ENCODE measurements at regions not wholly inside any gene's neighbourhood (a gene's known extent, or its start where the extent isn't known, plus 50 kb on each side); places are given as distances from the start of the nearest gene placed in this dataset.

DNA sequence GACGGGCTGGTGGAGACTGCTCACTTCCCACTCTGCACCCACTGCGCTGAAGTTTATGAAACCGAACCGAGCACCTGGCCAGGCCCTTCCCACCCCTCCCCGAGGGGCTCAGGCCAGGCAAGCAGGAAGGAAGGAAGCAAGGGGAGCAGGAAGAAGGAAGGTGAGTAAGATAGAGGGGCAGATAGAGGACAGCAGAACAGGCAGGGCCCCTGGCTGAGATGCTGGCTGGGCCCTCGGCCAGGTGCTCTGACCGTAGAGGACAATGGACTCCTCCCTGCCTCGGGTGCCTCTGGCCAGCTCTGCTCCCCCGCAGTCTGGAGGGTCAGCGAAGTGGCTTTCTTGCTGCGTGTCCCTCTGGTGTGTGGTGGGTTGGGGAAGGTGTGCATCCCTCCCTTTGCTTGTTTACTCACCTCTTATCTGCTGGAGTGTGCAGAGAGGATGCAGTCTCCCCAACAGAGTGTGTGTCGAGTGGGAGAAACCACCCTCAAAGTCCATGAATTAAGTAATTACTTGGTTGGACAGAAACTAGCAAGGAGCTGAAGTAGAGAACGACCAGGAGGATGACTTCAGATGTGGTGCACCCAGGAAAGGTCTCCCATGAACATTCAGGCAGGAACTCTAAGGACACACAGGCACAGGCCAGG is 82.8 kb upstream of the PPP2R2D start (continued):
- TF ChIP-seq, protein P1, sequence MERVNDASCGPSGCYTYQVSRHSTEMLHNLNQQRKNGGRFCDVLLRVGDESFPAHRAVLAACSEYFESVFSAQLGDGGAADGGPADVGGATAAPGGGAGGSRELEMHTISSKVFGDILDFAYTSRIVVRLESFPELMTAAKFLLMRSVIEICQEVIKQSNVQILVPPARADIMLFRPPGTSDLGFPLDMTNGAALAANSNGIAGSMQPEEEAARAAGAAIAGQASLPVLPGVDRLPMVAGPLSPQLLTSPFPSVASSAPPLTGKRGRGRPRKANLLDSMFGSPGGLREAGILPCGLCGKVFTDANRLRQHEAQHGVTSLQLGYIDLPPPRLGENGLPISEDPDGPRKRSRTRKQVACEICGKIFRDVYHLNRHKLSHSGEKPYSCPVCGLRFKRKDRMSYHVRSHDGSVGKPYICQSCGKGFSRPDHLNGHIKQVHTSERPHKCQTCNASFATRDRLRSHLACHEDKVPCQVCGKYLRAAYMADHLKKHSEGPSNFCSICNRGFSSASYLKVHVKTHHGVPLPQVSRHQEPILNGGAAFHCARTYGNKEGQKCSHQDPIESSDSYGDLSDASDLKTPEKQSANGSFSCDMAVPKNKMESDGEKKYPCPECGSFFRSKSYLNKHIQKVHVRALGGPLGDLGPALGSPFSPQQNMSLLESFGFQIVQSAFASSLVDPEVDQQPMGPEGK (CRISPR knock-in tag; IDR thresholded peaks at IDR 0.05), result no peak
- no peak for TF ChIP-seq NFKB2 (CRISPR knock-in tag; IDR thresholded peaks at IDR 0.05; ENCODE audit: borderline replicate concordance)
- TF ChIP-seq PHF8 (CRISPR knock-in tag; IDR thresholded peaks at IDR 0.05), result no peak
- TF ChIP-seq, protein P2, sequence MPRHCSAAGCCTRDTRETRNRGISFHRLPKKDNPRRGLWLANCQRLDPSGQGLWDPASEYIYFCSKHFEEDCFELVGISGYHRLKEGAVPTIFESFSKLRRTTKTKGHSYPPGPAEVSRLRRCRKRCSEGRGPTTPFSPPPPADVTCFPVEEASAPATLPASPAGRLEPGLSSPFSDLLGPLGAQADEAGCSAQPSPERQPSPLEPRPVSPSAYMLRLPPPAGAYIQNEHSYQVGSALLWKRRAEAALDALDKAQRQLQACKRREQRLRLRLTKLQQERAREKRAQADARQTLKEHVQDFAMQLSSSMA (CRISPR knock-in tag; IDR thresholded peaks at IDR 0.05), result no peak

DNA sequence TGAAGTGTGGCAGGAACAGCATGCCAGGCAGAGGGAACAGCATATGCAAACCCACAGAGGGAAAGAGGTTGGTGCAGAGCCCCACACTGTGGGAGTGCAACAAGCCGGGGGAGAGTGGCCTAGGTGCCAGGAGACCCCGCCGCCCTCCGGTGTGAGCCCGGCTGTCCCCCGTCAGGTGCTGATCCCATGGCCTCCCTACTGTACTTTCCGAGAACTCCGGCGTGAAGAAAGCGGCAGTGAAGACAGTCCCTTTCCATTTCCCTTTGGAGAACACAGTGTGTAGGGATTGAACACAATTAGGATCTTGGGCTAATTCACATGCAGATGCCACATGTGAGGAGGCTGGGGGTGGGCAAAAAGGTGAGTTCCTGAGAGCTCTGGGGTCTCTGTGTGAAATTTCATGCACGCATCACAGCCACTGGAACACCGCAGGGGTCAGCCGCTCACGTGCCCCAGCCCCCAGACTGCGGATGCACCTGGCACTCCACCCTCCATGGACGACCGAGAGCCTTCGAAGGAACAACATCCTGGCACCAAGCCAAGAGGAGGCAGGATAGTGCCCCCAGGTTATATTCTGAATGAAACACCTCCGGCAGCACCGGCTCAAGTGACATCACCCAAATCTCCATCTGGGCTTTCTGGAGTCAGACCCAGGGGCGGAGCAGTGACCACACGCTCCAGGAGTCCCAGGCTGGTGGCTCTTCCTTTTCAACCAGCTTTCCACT is 82.1 kb upstream of the PPP2R2D start:
- Histone ChIP-seq H4K20me1 (ENCODE audit: insufficient read depth, low read length) (no peaks in the 10 kb centered on the region), H3K27ac (ENCODE audit: extremely low read length, insufficient read depth, low read length) (no peak overlapping the region), H3K36me3 (replicated peaks in 1 of 2; ENCODE audit: control insufficient read depth in 1 of 2, insufficient read depth in 2 of 2, low read length in 2 of 2) (no peaks in the 10 kb centered on the region), H2AFZ (ENCODE audit: low read length) (no peak overlapping the region), H3K4me1 (ENCODE audit: insufficient read depth, low read length) (peaks cover 14% of the 10 kb centered on the region), H3K79me2 (ENCODE audit: insufficient read depth, low read length) (no peaks in the 10 kb centered on the region), H3K9ac (ENCODE audit: insufficient read depth, low read depth, low read length) (no peak overlapping the region), H3K4me2 (ENCODE audit: low read depth, low read length) (no peak overlapping the region), H3K9me3 (ENCODE audit: low read length) (no peaks in the 10 kb centered on the region), H3K27me3 (ENCODE audit: control insufficient read depth in 1 of 2, insufficient read depth in 2 of 2, low read length in 2 of 2) (peaks cover 0 to 28% of the 10 kb centered on the region in 2 experiments; a peak in 4 of 5 replicates), H3K4me3 (replicated peaks in 1 of 3; ENCODE audit: insufficient read depth in 1 of 3, low read depth in 2 of 3, low read length in 3 of 3) (no peak overlapping the region)
- CTCF ChIA-PET (ENCODE audit: low intra/inter-chr PET ratio, low total read pairs), result no interaction called here
- in situ Hi-C loops (cut with HindIII; ENCODE audit: extremely low pct_ligation_motif_present, low pct_unique_long_range_greater_than_20kb), result no loop called here
- no peak for TF ChIP-seq ZNF557 (CRISPR knock-in tag; IDR thresholded peaks at IDR 0.05)
- TF ChIP-seq LCORL (IDR thresholded peaks at IDR 0.05), result peak; percentile 49; the same call in 1 of the 2 replicates
- no peak for TF ChIP-seq LCORL (CRISPR knock-in tag; IDR thresholded peaks at IDR 0.05)
- BruUV-seq (replicated peaks), result no TSS peak
- intact Hi-C loops (cut with micrococcal nuclease; ENCODE audit: unreplicated experiment), result no loop called here
- DNase-seq (ENCODE audit: low spot score) (no peak), ATAC-seq (no peak), FAIRE-seq (no peak)
- POLR2A ChIA-PET, result no interaction called here
- 67% methylated on average over 19 of the region's 22 CpGs for WGBS (ENCODE audit: low lambda C conversion rate)
